ENCODE measurements at regions not wholly inside any gene's neighbourhood (a gene's known extent, or its start where the extent isn't known, plus 50 kb on each side); places are given as distances from the start of the nearest gene placed in this dataset.

DNA sequence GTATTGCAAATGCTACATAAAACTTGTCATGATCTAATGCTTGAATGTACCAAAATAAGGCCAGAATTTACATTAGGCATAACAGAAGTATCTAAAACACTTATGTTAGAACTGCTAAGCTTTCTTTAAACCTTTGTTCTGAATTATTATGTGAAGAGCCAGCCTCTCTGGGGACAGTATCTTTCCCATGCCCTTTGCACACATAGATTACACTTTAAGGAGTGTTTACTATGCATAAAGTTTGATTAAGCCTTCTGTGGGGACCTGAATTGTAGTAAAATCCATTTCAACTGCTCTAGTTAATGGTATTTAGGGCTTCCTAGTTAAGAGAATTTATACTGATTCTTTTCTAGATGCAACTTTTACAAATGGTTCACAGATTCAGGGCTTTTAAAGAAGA, 444.7 kb downstream of the IPMK start:
- Histone ChIP-seq H3K4me1 (no peaks in the 10 kb centered on the region), H3K4me3 (no peak overlapping the region), H3K9me3 (no peaks in the 10 kb centered on the region), H3K27ac (no peak overlapping the region), H3K27me3 (no peaks in the 10 kb centered on the region), H3K36me3 (no peaks in the 10 kb centered on the region)
- TF ChIP-seq EP300 (IDR thresholded peaks at IDR 0.05) (no peak), CTCF (IDR thresholded peaks at IDR 0.05) (no peak)
- DNase-seq, result peak in 1 of 2 donors; percentile 9
- intact Hi-C loops (cut with DNase I; ENCODE audit: low total_unique reads), result no loop called here

DNA sequence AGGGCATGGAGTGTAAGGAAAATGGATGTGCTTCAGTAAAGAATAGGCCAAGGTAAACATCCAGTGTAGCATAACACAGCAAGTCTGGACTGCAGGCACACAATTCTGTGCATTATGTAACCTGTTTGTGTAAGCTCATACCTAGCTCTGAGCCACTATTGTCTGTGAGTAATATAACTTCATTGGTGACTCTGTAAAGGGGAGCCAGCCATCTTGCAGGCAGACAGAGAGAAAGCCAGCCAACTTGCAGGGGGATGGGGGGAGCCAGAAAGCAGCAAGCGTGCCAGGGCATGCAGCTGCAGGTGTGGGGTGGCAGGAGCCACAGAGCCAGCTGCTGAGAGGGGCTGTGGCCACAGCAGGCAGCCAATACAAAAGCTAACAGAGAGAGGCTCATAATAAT, 449.2 kb downstream of the IPMK start:
- H3K4me3 ChIP-seq, result no peak overlapping the region
- H3K4me1 ChIP-seq, result no peaks in the 10 kb centered on the region
- TF ChIP-seq POLR2AphosphoS5 (IDR thresholded peaks at IDR 0.05), result no peak
- no peak for TF ChIP-seq CTCF (IDR thresholded peaks at IDR 0.05)
- no peak for TF ChIP-seq EP300 (IDR thresholded peaks at IDR 0.05)
- TF ChIP-seq POLR2A (IDR thresholded peaks at IDR 0.05), result no peak
- no peak for DNase-seq
- 76 to 100% (median 93%) methylated on average over 1 of the region's 1 CpG for WGBS, 5 donors
- no peak overlapping the region for H3K27ac ChIP-seq
- no peaks in the 10 kb centered on the region for H3K36me3 ChIP-seq
- no peaks in the 10 kb centered on the region for H3K27me3 ChIP-seq
- no peaks in the 10 kb centered on the region for H3K9me3 ChIP-seq
- intact Hi-C loops (cut with DNase I; ENCODE audit: low total_unique reads), result no loop called here

GRCh38 chr10:57817741-57818140, 450.0 kb downstream of the IPMK start:
- Histone ChIP-seq H3K9me3 (no peaks in the 10 kb centered on the region), H3K4me1 (no peaks in the 10 kb centered on the region), H3K36me3 (no peaks in the 10 kb centered on the region), H3K27me3 (no peaks in the 10 kb centered on the region), H3K4me3 (no peak overlapping the region), H3K27ac (no peak overlapping the region)
- DNase-seq, result no peak
- intact Hi-C loops (cut with DNase I; ENCODE audit: low total_unique reads), result no loop called here
- WGBS, 5 donors, result 58 to 78% (median 68%) methylated on average over 2 of the region's 2 CpGs
- TF ChIP-seq POLR2AphosphoS5 (IDR thresholded peaks at IDR 0.05) (no peak), POLR2A (IDR thresholded peaks at IDR 0.05) (no peak), EP300 (IDR thresholded peaks at IDR 0.05) (no peak), CTCF (IDR thresholded peaks at IDR 0.05) (no peak)

- DNase-seq, result no peak
- H3K9me3 ChIP-seq, result no peaks in the 10 kb centered on the region
- no peak overlapping the region for H3K27ac ChIP-seq
- no peak overlapping the region for H3K4me3 ChIP-seq
- no peaks in the 10 kb centered on the region for H3K4me1 ChIP-seq
- intact Hi-C loops (cut with DNase I; ENCODE audit: low total_unique reads), result no loop called here
- no peaks in the 10 kb centered on the region for H3K27me3 ChIP-seq
- no peaks in the 10 kb centered on the region for H3K36me3 ChIP-seq
- no peak for TF ChIP-seq POLR2A (IDR thresholded peaks at IDR 0.05)
- no peak for TF ChIP-seq EP300 (IDR thresholded peaks at IDR 0.05)
- no peak for TF ChIP-seq POLR2AphosphoS5 (IDR thresholded peaks at IDR 0.05)
- no peak for TF ChIP-seq CTCF (IDR thresholded peaks at IDR 0.05)
- 53 to 87% (median 61%) methylated on average over 4 of the region's 4 CpGs for WGBS, 5 donors
Measured at GRCh38 chr10:57815949-57816348, 451.7 kb downstream of the IPMK start.

- intact Hi-C loops (cut with DNase I; ENCODE audit: low total_unique reads), result no loop called here
- H3K4me3 ChIP-seq, result no peak overlapping the region
- no peak for DNase-seq
- peaks cover 0 to 10% (median 9%) of the 10 kb centered on the region in 4 donors for H3K9me3 ChIP-seq
- H3K4me1 ChIP-seq, result no peaks in the 10 kb centered on the region
- H3K36me3 ChIP-seq, result no peaks in the 10 kb centered on the region
- H3K27ac ChIP-seq, result no peak overlapping the region
- WGBS, 5 donors, result 85 to 98% (median 95%) methylated on average over 1 of the region's 1 CpG
- no peaks in the 10 kb centered on the region for H3K27me3 ChIP-seq
- no peak for TF ChIP-seq POLR2AphosphoS5 (IDR thresholded peaks at IDR 0.05)
- TF ChIP-seq EP300 (IDR thresholded peaks at IDR 0.05), result no peak
- no peak for TF ChIP-seq POLR2A (IDR thresholded peaks at IDR 0.05)
- TF ChIP-seq CTCF (IDR thresholded peaks at IDR 0.05), result no peak
Measured at GRCh38 chr10:57809961-57810360, 457.7 kb downstream of the IPMK start.

All from stomach (tissue), 8 donors.